ENCODE measurements at regions not wholly inside any gene's neighbourhood (a gene's known extent, or its start where the extent isn't known, plus 50 kb on each side); places are given as distances from the start of the nearest gene placed in this dataset.

GRCh38 chr7:13518738-13519137 lies 470.7 kb downstream of the ETV1 start:
- intact Hi-C loops (cut with micrococcal nuclease; ENCODE audit: unreplicated experiment): no loop called here
- POLR2A ChIA-PET: interaction anchor here (0.5 to 0.7 kb wide), 2 partner anchors 18 to 892 kb away, joined by 3 read pairs; no protein-coding TSS in a partner anchor
- no peak for DNase-seq (ENCODE audit: low spot score)

GRCh38 chr7:13524076-13524475 lies 465.4 kb downstream of the ETV1 start:
- Histone ChIP-seq H3K9me3 (ENCODE audit: low read length) (no peaks in the 10 kb centered on the region), H3K79me2 (ENCODE audit: insufficient read depth, low read depth, low read length) (no peaks in the 10 kb centered on the region), H3K4me1 (ENCODE audit: insufficient read depth, low read length, poor library complexity, severe bottlenecking) (no peaks in the 10 kb centered on the region), H3K4me2 (ENCODE audit: low read length) (no peak overlapping the region), H3K4me3 (ENCODE audit: low read depth, low read length, poor library complexity, severe bottlenecking) (no peak overlapping the region), H3K36me3 (ENCODE audit: insufficient read depth, low read length) (no peaks in the 10 kb centered on the region), H3K27ac (ENCODE audit: low read depth, low read length, poor library complexity, severe bottlenecking) (no peak overlapping the region), H2AFZ (ENCODE audit: low read length) (no peak overlapping the region), H4K20me1 (ENCODE audit: insufficient read depth, low read length) (no peaks in the 10 kb centered on the region), H3K9me2 (ENCODE audit: insufficient read depth, low read length) (no peaks in the 10 kb centered on the region)
- POLR2A ChIA-PET: interaction anchor here (0.7 to 1.3 kb wide), 2 partner anchors 15 to 95 kb away, joined by 3 to 5 read pairs; no protein-coding TSS in a partner anchor
- intact Hi-C loops (cut with micrococcal nuclease; ENCODE audit: unreplicated experiment): no loop called here
- BruUV-seq (replicated peaks): no TSS peak
- DNase-seq (ENCODE audit: low spot score): no peak
- TF ChIP-seq EZH2phosphoT487 (IDR thresholded peaks at IDR 0.05; ENCODE audit: borderline replicate concordance, low read depth, low read length) (no peak), CTCF (conservative IDR thresholded peaks at IDR 0.05; ENCODE audit: low read length) (no peak)
- CTCF ChIA-PET (ENCODE audit: unreplicated experiment): no interaction called here

More at GRCh38 chr7:13518738-13519137, 470.7 kb downstream of the ETV1 start:
- H4K20me1 ChIP-seq (ENCODE audit: insufficient read depth, low read length): no peaks in the 10 kb centered on the region
- H3K9me2 ChIP-seq (ENCODE audit: insufficient read depth, low read length): no peaks in the 10 kb centered on the region
- no peak overlapping the region for H3K4me3 ChIP-seq (ENCODE audit: low read depth, low read length, poor library complexity, severe bottlenecking)
- no peak for TF ChIP-seq CTCF (conservative IDR thresholded peaks at IDR 0.05; ENCODE audit: low read length)
- no peak for TF ChIP-seq EZH2phosphoT487 (IDR thresholded peaks at IDR 0.05; ENCODE audit: borderline replicate concordance, low read depth, low read length)
- CTCF ChIA-PET (ENCODE audit: unreplicated experiment): no interaction called here
- no peaks in the 10 kb centered on the region for H3K4me1 ChIP-seq (ENCODE audit: insufficient read depth, low read length, poor library complexity, severe bottlenecking)
- H3K79me2 ChIP-seq (ENCODE audit: insufficient read depth, low read depth, low read length): no peaks in the 10 kb centered on the region
- no peak overlapping the region for H2AFZ ChIP-seq (ENCODE audit: low read length)
- no peak overlapping the region for H3K4me2 ChIP-seq (ENCODE audit: low read length)
- no TSS peak for BruUV-seq (replicated peaks)
- H3K27ac ChIP-seq (ENCODE audit: low read depth, low read length, poor library complexity, severe bottlenecking): no peak overlapping the region
- H3K9me3 ChIP-seq (ENCODE audit: low read length): no peaks in the 10 kb centered on the region
- no peaks in the 10 kb centered on the region for H3K36me3 ChIP-seq (ENCODE audit: insufficient read depth, low read length)

GRCh38 chr7:13532028-13532753 lies 457.3 kb downstream of the ETV1 start:
- H3K9me3 ChIP-seq (ENCODE audit: low read length): no peaks in the 10 kb centered on the region
- intact Hi-C loops (cut with micrococcal nuclease; ENCODE audit: unreplicated experiment): no loop called here
- CTCF ChIA-PET (ENCODE audit: unreplicated experiment): no interaction called here
- POLR2A ChIA-PET: no interaction called here
- H2AFZ ChIP-seq (ENCODE audit: low read length): no peak overlapping the region
- no peaks in the 10 kb centered on the region for H3K4me1 ChIP-seq (ENCODE audit: insufficient read depth, low read length, poor library complexity, severe bottlenecking)
- H3K4me2 ChIP-seq (ENCODE audit: low read length): no peak overlapping the region
- H3K36me3 ChIP-seq (ENCODE audit: insufficient read depth, low read length): no peaks in the 10 kb centered on the region
- H3K4me3 ChIP-seq (ENCODE audit: low read depth, low read length, poor library complexity, severe bottlenecking): no peak overlapping the region
- no peak for DNase-seq (ENCODE audit: low spot score)
- H4K20me1 ChIP-seq (ENCODE audit: insufficient read depth, low read length): no peaks in the 10 kb centered on the region
- no TSS peak for BruUV-seq (replicated peaks)
- no peak overlapping the region for H3K27ac ChIP-seq (ENCODE audit: low read depth, low read length, poor library complexity, severe bottlenecking)
- TF ChIP-seq CTCF (conservative IDR thresholded peaks at IDR 0.05; ENCODE audit: low read length) (no peak), EZH2phosphoT487 (IDR thresholded peaks at IDR 0.05; ENCODE audit: borderline replicate concordance, low read depth, low read length) (no peak)
- no peaks in the 10 kb centered on the region for H3K79me2 ChIP-seq (ENCODE audit: insufficient read depth, low read depth, low read length)
- H3K9me2 ChIP-seq (ENCODE audit: insufficient read depth, low read length): no peaks in the 10 kb centered on the region

Data from OCI-LY7 (cell line).